Panc1 (cell line): ENCODE measurements at regions not wholly inside any gene's neighbourhood (a gene's known extent, or its start where the extent isn't known, plus 50 kb on each side); places are given as distances from the start of the nearest gene placed in this dataset.

Experiments used
- POLR2AphosphoS5 ChIP-seq: IDR thresholded peaks from 2 replicates; pipeline ENCODE4 v1.6.1; 2012; ENCODE audit warnings: mild to moderate bottlenecking, low read depth, low read length, moderate library complexity
- SIN3A ChIP-seq: IDR thresholded peaks from 2 replicates; pipeline ENCODE4 v1.6.1; 2012; ENCODE audit warnings: low read depth, mild to moderate bottlenecking, low read length, moderate library complexity, borderline replicate concordance; ENCODE audit not compliant: insufficient read depth
- TCF7L2 ChIP-seq: IDR thresholded peaks from 2 replicates; pipeline ENCODE4 v1.6.1; 2011; ENCODE audit warnings: mild to moderate bottlenecking, low read depth, low read length, inconsistent platforms
- TF ChIP-seq, protein P1 (sequence below): fragments of 450-650 bp; IDR thresholded peaks from 2 replicates; pipeline ENCODE4 v1.5.1; 2017; ENCODE audit warnings: mild to moderate bottlenecking

- TF ChIP-seq SIN3A (no peak), TCF7L2 (no peak), POLR2AphosphoS5 (no peak)
- TF ChIP-seq, protein P1, sequence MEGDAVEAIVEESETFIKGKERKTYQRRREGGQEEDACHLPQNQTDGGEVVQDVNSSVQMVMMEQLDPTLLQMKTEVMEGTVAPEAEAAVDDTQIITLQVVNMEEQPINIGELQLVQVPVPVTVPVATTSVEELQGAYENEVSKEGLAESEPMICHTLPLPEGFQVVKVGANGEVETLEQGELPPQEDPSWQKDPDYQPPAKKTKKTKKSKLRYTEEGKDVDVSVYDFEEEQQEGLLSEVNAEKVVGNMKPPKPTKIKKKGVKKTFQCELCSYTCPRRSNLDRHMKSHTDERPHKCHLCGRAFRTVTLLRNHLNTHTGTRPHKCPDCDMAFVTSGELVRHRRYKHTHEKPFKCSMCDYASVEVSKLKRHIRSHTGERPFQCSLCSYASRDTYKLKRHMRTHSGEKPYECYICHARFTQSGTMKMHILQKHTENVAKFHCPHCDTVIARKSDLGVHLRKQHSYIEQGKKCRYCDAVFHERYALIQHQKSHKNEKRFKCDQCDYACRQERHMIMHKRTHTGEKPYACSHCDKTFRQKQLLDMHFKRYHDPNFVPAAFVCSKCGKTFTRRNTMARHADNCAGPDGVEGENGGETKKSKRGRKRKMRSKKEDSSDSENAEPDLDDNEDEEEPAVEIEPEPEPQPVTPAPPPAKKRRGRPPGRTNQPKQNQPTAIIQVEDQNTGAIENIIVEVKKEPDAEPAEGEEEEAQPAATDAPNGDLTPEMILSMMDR: no peak
These were observed 1093.4 kb downstream of the KHDRBS2 start for GRCh38 chr6:61192610-61193009.
